DOHH2 (cell line): ENCODE measurements at regions not wholly inside any gene's neighbourhood (a gene's known extent, or its start where the extent isn't known, plus 50 kb on each side); places are given as distances from the start of the nearest gene placed in this dataset.
"Not testable (repeated sequence)": the region's sequence is repeated elsewhere in the genome, so short reads cannot be mapped to it uniquely, and the experiment has no call there.

Source experiments
- H3F3A ChIP-seq: fragments of 200-600 bp; sonication (generic), shearing (Covaris generic); 2 replicates; pipeline ENCODE4 v1.6.0; 2016; ENCODE audit warnings: antibody characterized with exemption, mild to moderate bottlenecking; ENCODE audit not compliant: control insufficient read depth, insufficient read depth
- H3K27ac ChIP-seq: fragments of 200-600 bp; sonication (generic); 2 replicates; pipeline ENCODE4 v1.5.1; 2014; ENCODE audit warnings: low read depth, mild to moderate bottlenecking, low read length, moderate library complexity
- H3K27me3 ChIP-seq: fragments of 200-600 bp; sonication (generic); 2 replicates; pipeline ENCODE4 v1.6.1; 2014; ENCODE audit warnings: mild to moderate bottlenecking, low read length, mixed read lengths; ENCODE audit not compliant: control insufficient read depth
- H3K36me3 ChIP-seq: fragments of 200-600 bp; sonication (generic); 2 replicates; pipeline ENCODE4 v1.6.1; 2014; ENCODE audit warnings: mild to moderate bottlenecking, low read length, moderate library complexity, mixed read lengths; ENCODE audit not compliant: control insufficient read depth
- H3K4me1 ChIP-seq: fragments of 200-600 bp; sonication (generic); 2 replicates; pipeline ENCODE4 v1.6.1; 2014; ENCODE audit warnings: mild to moderate bottlenecking, low read length, mixed read lengths; ENCODE audit not compliant: control insufficient read depth
- H3K4me2 ChIP-seq: fragments of 200-600 bp; sonication (generic); 2 replicates; pipeline ENCODE4 v1.6.0; 2014; ENCODE audit warnings: mild to moderate bottlenecking, low read length, moderate library complexity
- H3K4me3 ChIP-seq: fragments of 200-600 bp; sonication (generic); 2 replicates; pipeline ENCODE4 v1.5.1; 2014; ENCODE audit warnings: mild to moderate bottlenecking, low read length, mixed read lengths
- H3K79me2 ChIP-seq: fragments of 200-600 bp; sonication (generic); 2 replicates; pipeline ENCODE4 v1.6.1; 2014; ENCODE audit warnings: mild to moderate bottlenecking, low read length, mixed read lengths; ENCODE audit not compliant: control insufficient read depth
- H3K9me2 ChIP-seq: fragments of 200-600 bp; sonication (generic); replicated peaks from 2 replicates; pipeline ENCODE4 v1.6.1; 2014; ENCODE audit warnings: mild to moderate bottlenecking, low read length, mixed read lengths; ENCODE audit not compliant: control insufficient read depth
- H3K9me3 ChIP-seq: fragments of 200-600 bp; sonication (generic); 2 replicates; pipeline ENCODE4 v1.6.1; 2014; ENCODE audit warnings: antibody characterized with exemption, low read length, mixed read lengths; ENCODE audit not compliant: control insufficient read depth, insufficient read depth
- H4K20me1 ChIP-seq: fragments of 200-600 bp; sonication (generic); 2 replicates; pipeline ENCODE4 v1.6.0; 2014; ENCODE audit warnings: low read depth, mild to moderate bottlenecking, antibody characterized with exemption, low read length, moderate library complexity; ENCODE audit not compliant: control insufficient read depth, insufficient read depth
- EZH2phosphoT487 ChIP-seq: fragments of 200-600 bp; sonication (generic); IDR thresholded peaks from 2 replicates; pipeline ENCODE4 v1.6.1; 2017; ENCODE audit warnings: borderline replicate concordance, mild to moderate bottlenecking, antibody characterized with exemption, low read length, moderate library complexity, mixed read lengths
- TF ChIP-seq, protein P1 (sequence below): fragments of 200-600 bp; sonication (generic); IDR thresholded peaks from one replicate; pipeline ENCODE4 v1.5.1; 2014; ENCODE audit warnings: antibody characterized with exemption, mild to moderate bottlenecking, low read depth, low read length; ENCODE audit not compliant: poor library complexity, severe bottlenecking

- no peaks in the 10 kb centered on the region for H3K4me1 ChIP-seq
- no peak for TF ChIP-seq EZH2phosphoT487
- TF ChIP-seq, protein P1, sequence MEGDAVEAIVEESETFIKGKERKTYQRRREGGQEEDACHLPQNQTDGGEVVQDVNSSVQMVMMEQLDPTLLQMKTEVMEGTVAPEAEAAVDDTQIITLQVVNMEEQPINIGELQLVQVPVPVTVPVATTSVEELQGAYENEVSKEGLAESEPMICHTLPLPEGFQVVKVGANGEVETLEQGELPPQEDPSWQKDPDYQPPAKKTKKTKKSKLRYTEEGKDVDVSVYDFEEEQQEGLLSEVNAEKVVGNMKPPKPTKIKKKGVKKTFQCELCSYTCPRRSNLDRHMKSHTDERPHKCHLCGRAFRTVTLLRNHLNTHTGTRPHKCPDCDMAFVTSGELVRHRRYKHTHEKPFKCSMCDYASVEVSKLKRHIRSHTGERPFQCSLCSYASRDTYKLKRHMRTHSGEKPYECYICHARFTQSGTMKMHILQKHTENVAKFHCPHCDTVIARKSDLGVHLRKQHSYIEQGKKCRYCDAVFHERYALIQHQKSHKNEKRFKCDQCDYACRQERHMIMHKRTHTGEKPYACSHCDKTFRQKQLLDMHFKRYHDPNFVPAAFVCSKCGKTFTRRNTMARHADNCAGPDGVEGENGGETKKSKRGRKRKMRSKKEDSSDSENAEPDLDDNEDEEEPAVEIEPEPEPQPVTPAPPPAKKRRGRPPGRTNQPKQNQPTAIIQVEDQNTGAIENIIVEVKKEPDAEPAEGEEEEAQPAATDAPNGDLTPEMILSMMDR: no peak
- H3K9me3 ChIP-seq: no peaks in the 10 kb centered on the region
- no peaks in the 10 kb centered on the region for H4K20me1 ChIP-seq
- H3K27ac ChIP-seq: no peak overlapping the region
- H3K9me2 ChIP-seq: no peaks in the 10 kb centered on the region
- no peaks in the 10 kb centered on the region for H3K27me3 ChIP-seq
- H3K4me3 ChIP-seq: no peak overlapping the region
- no peaks in the 10 kb centered on the region for H3K36me3 ChIP-seq
- no peaks in the 10 kb centered on the region for H3K79me2 ChIP-seq
- H3F3A ChIP-seq: no peaks in the 10 kb centered on the region
- H3K4me2 ChIP-seq: no peak overlapping the region
These were observed 129.7 kb downstream of the EPC1 start for GRCh38 chr10:32217216-32217615.

DNA sequence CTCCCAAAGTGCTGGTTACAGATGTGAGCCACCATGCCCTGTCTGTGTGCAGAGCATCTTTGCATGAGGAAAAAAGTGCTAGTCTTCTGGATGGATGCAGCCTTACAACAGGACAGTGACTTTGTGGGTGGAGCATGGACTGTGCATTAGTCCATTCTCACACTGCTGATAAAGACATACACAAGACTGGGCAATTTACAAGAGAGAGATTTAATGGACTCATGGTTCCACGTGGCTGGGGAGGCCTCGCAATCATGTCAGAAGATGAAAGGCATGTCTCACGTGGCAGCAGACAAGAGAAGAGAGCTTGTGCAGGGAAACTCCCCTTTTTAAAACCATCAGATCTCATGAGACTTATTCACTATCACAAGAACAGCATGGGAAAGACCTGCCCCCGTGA, 133.1 kb downstream of the EPC1 start:
- H4K20me1 ChIP-seq, H3K4me1 ChIP-seq, H3K27me3 ChIP-seq, H3K36me3 ChIP-seq, H3K9me3 ChIP-seq, H3K79me2 ChIP-seq, H3K27ac ChIP-seq, H3K9me2 ChIP-seq, H3K4me3 ChIP-seq, H3F3A ChIP-seq, H3K4me2 ChIP-seq: not testable (repeated sequence)

DNA sequence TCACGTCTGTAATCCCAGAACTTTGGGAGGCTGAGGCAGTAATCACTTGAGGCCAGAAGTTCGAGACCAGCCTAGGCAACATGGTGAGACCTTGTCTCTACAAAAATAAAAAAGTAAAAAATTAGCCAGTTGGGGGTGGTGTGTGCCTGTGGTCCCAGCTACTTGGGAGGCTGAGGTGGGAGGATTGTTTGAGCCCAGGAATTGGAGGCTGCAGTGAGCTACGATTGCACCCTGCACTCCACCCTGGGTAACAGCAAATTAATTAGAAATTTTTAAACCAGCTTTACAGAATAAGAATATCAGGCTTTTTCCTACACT, 136.0 kb downstream of the EPC1 start:
- no peaks in the 10 kb centered on the region for H3F3A ChIP-seq
- no peaks in the 10 kb centered on the region for H3K36me3 ChIP-seq
- H3K9me3 ChIP-seq: no peaks in the 10 kb centered on the region
- H3K27me3 ChIP-seq: no peaks in the 10 kb centered on the region
- no peaks in the 10 kb centered on the region for H3K79me2 ChIP-seq
- H4K20me1 ChIP-seq: no peaks in the 10 kb centered on the region
- no peak overlapping the region for H3K27ac ChIP-seq
- no peak overlapping the region for H3K4me3 ChIP-seq
- H3K4me1 ChIP-seq: no peaks in the 10 kb centered on the region
- TF ChIP-seq, protein P1: no peak
- no peak for TF ChIP-seq EZH2phosphoT487
- no peaks in the 10 kb centered on the region for H3K9me2 ChIP-seq
- no peak overlapping the region for H3K4me2 ChIP-seq

- Histone ChIP-seq H3K4me1 (no peaks in the 10 kb centered on the region), H3K27me3 (no peaks in the 10 kb centered on the region), H3K9me3 (no peaks in the 10 kb centered on the region), H3K27ac (no peak overlapping the region), H4K20me1 (no peaks in the 10 kb centered on the region), H3K36me3 (no peaks in the 10 kb centered on the region), H3F3A (no peaks in the 10 kb centered on the region), H3K9me2 (no peaks in the 10 kb centered on the region), H3K4me2 (no peak overlapping the region), H3K79me2 (no peaks in the 10 kb centered on the region), H3K4me3 (no peak overlapping the region)
- TF ChIP-seq, protein P1: peak; percentile 26
- TF ChIP-seq EZH2phosphoT487: no peak
These were observed 136.5 kb downstream of the EPC1 start for GRCh38 chr10:32210306-32211045.

- not testable (repeated sequence) for H3K4me3 ChIP-seq, H3K9me3 ChIP-seq, H4K20me1 ChIP-seq, H3K4me1 ChIP-seq, H3F3A ChIP-seq, H3K36me3 ChIP-seq, H3K79me2 ChIP-seq, H3K27ac ChIP-seq, H3K4me2 ChIP-seq, H3K9me2 ChIP-seq, H3K27me3 ChIP-seq
These were observed 139.0 kb downstream of the EPC1 start for GRCh38 chr10:32208005-32208404.
